ENCODE measurements at regions not wholly inside any gene's neighbourhood (a gene's known extent, or its start where the extent isn't known, plus 50 kb on each side); places are given as distances from the start of the nearest gene placed in this dataset.

- no peak overlapping the region for H3K27ac ChIP-seq (ENCODE audit: low read depth in 1 of 2, low read length in 2 of 2)
- DNase-seq (ENCODE audit: low spot score), result no peak
Measured at GRCh38 chr13:91155512-91156114, 191.9 kb upstream of the MIR17HG start.

More at GRCh38 chr13:91155512-91156114, 191.9 kb upstream of the MIR17HG start:
- Histone ChIP-seq H3K9ac (ENCODE audit: low read depth in 1 of 2, low read length in 2 of 2) (no peak overlapping the region), H3K27me3 (ENCODE audit: control insufficient read depth in 4 of 4, insufficient read depth in 4 of 4, low read length in 3 of 4) (no peaks in the 10 kb centered on the region), H3K36me3 (ENCODE audit: control insufficient read depth in 4 of 4, insufficient read depth in 3 of 4, low read depth in 1 of 4, low read length in 3 of 4) (no peaks in the 10 kb centered on the region), H3K4me3 (ENCODE audit: low read depth in 1 of 3, low read length in 3 of 3) (no peak overlapping the region), H3K9me3 (ENCODE audit: control insufficient read depth in 4 of 4, low read length in 3 of 4) (peaks cover 0 to 2% (median 0%) of the 10 kb centered on the region in 4 donors), H3K4me1 (ENCODE audit: control insufficient read depth in 4 of 4, insufficient read depth in 4 of 4, low read length in 3 of 4) (no peaks in the 10 kb centered on the region)
- 66% methylated on average over 5 of the region's 5 CpGs for WGBS
- TF ChIP-seq HNF4G (IDR thresholded peaks at IDR 0.05), result no peak
- TF ChIP-seq RAD21 (IDR thresholded peaks at IDR 0.05), result no peak
- TF ChIP-seq YY1 (IDR thresholded peaks at IDR 0.05), result no peak
- no peak for TF ChIP-seq SP1 (IDR thresholded peaks at IDR 0.05)
- no peak for TF ChIP-seq GABPA (IDR thresholded peaks at IDR 0.05 in 1 of 2, conservative IDR thresholded peaks at IDR 0.05 in 1 of 2)
- no peak for TF ChIP-seq ZBTB33 (IDR thresholded peaks at IDR 0.05)
- TF ChIP-seq REST (IDR thresholded peaks at IDR 0.05), result no peak
- TF ChIP-seq FOXA1 (IDR thresholded peaks at IDR 0.05), result no peak
- TF ChIP-seq EGR1 (IDR thresholded peaks at IDR 0.05; ENCODE audit: low read depth in 2 of 2), result no peak
- no peak for TF ChIP-seq HNF4A (conservative IDR thresholded peaks at IDR 0.05)
- no peak for TF ChIP-seq CTCF (IDR thresholded peaks at IDR 0.05; ENCODE audit: low read depth, low read length, missing input control)

Data from liver (tissue), 8 donors.